ENCODE measurements at regions not wholly inside any gene's neighbourhood (a gene's known extent, or its start where the extent isn't known, plus 50 kb on each side); places are given as distances from the start of the nearest gene placed in this dataset.
"Not testable (repeated sequence)": the region's sequence is repeated elsewhere in the genome, so short reads cannot be mapped to it uniquely, and the experiment has no call there.

- not testable (repeated sequence) for H3K4me3 ChIP-seq (ENCODE audit: control insufficient read depth, low read depth, low read length); DNase-seq (ENCODE audit: low read depth)
Measured at GRCh38 chr13:18666585-18666984, 515.0 kb downstream of the TUBA3C start.

GRCh38 chr13:18665716-18666115 is 515.9 kb downstream of the TUBA3C start:
- DNase-seq (ENCODE audit: low read depth); H3K4me3 ChIP-seq (ENCODE audit: control insufficient read depth, low read depth, low read length): not testable (repeated sequence)

GRCh38 chr13:18665124-18665523 is 516.5 kb downstream of the TUBA3C start:
- DNase-seq (ENCODE audit: low read depth); H3K4me3 ChIP-seq (ENCODE audit: control insufficient read depth, low read depth, low read length): not testable (repeated sequence)

GRCh38 chr13:18663222-18663621 is 518.4 kb downstream of the TUBA3C start:
- H3K4me3 ChIP-seq (ENCODE audit: control insufficient read depth, low read depth, low read length), result not testable (repeated sequence)

GRCh38 chr13:18643644-18644172 is 537.9 kb downstream of the TUBA3C start:
- not testable (repeated sequence) for H3K4me3 ChIP-seq (ENCODE audit: control insufficient read depth, low read depth, low read length); DNase-seq (ENCODE audit: low read depth)

More at GRCh38 chr13:18663222-18663621, 518.4 kb downstream of the TUBA3C start:
- not testable (repeated sequence) for DNase-seq (ENCODE audit: low read depth)

- not testable (repeated sequence) for H3K4me3 ChIP-seq (ENCODE audit: control insufficient read depth, low read depth, low read length); DNase-seq (ENCODE audit: low read depth)
Measured at GRCh38 chr13:18628928-18629327, 552.7 kb downstream of the TUBA3C start.

- TF ChIP-seq CTCF (conservative IDR thresholded peaks at IDR 0.05; ENCODE audit: control insufficient read depth, insufficient read depth, low read depth, low read length), result no peak
- no peak overlapping the region for H3K4me3 ChIP-seq (ENCODE audit: control insufficient read depth, low read depth, low read length)
- no peak for DNase-seq (ENCODE audit: low read depth)
Measured at GRCh38 chr13:18628428-18628827, 553.2 kb downstream of the TUBA3C start.

- not testable (repeated sequence) for H3K4me3 ChIP-seq (ENCODE audit: control insufficient read depth, low read depth, low read length); DNase-seq (ENCODE audit: low read depth)
Measured at GRCh38 chr13:18624061-18624460, 557.6 kb downstream of the TUBA3C start.

- H3K4me3 ChIP-seq (ENCODE audit: control insufficient read depth, low read depth, low read length); DNase-seq (ENCODE audit: low read depth): not testable (repeated sequence)
Measured at GRCh38 chr13:18618442-18618841, 563.2 kb downstream of the TUBA3C start.

- not testable (repeated sequence) for H3K4me3 ChIP-seq (ENCODE audit: control insufficient read depth, low read depth, low read length); DNase-seq (ENCODE audit: low read depth)
Measured at GRCh38 chr13:18610476-18610875, 571.1 kb downstream of the TUBA3C start.

- not testable (repeated sequence) for H3K4me3 ChIP-seq (ENCODE audit: control insufficient read depth, low read depth, low read length); DNase-seq (ENCODE audit: low read depth)
Measured at GRCh38 chr13:18609371-18609770, 572.3 kb downstream of the TUBA3C start.

- DNase-seq (ENCODE audit: low read depth); H3K4me3 ChIP-seq (ENCODE audit: control insufficient read depth, low read depth, low read length): not testable (repeated sequence)
Measured at GRCh38 chr13:18608851-18609250, 572.8 kb downstream of the TUBA3C start.

GRCh38 chr13:18600366-18600765 is 581.3 kb downstream of the TUBA3C start:
- not testable (repeated sequence) for H3K4me3 ChIP-seq (ENCODE audit: control insufficient read depth, low read depth, low read length)

GRCh38 chr13:18599791-18600211 is 581.8 kb downstream of the TUBA3C start:
- DNase-seq (ENCODE audit: low read depth), result not testable (repeated sequence)

More at GRCh38 chr13:18600366-18600765, 581.3 kb downstream of the TUBA3C start:
- not testable (repeated sequence) for DNase-seq (ENCODE audit: low read depth)

GRCh38 chr13:18598543-18598942 is 583.1 kb downstream of the TUBA3C start:
- not testable (repeated sequence) for DNase-seq (ENCODE audit: low read depth); H3K4me3 ChIP-seq (ENCODE audit: control insufficient read depth, low read depth, low read length)

More at GRCh38 chr13:18599791-18600211, 581.8 kb downstream of the TUBA3C start:
- not testable (repeated sequence) for H3K4me3 ChIP-seq (ENCODE audit: control insufficient read depth, low read depth, low read length)

- H3K4me3 ChIP-seq (ENCODE audit: control insufficient read depth, low read depth, low read length); DNase-seq (ENCODE audit: low read depth): not testable (repeated sequence)
Measured at GRCh38 chr13:18597940-18598339, 583.7 kb downstream of the TUBA3C start.

- not testable (repeated sequence) for DNase-seq (ENCODE audit: low read depth); H3K4me3 ChIP-seq (ENCODE audit: control insufficient read depth, low read depth, low read length)
Measured at GRCh38 chr13:18577103-18577502, 604.5 kb downstream of the TUBA3C start.

- not testable (repeated sequence) for DNase-seq (ENCODE audit: low read depth)
Measured at GRCh38 chr13:18567890-18568289, 613.7 kb downstream of the TUBA3C start.

More at GRCh38 chr13:18567890-18568289, 613.7 kb downstream of the TUBA3C start:
- H3K4me3 ChIP-seq (ENCODE audit: control insufficient read depth, low read depth, low read length), result not testable (repeated sequence)
